ENCODE measurements at regions not wholly inside any gene's neighbourhood (a gene's known extent, or its start where the extent isn't known, plus 50 kb on each side); places are given as distances from the start of the nearest gene placed in this dataset.

DNA sequence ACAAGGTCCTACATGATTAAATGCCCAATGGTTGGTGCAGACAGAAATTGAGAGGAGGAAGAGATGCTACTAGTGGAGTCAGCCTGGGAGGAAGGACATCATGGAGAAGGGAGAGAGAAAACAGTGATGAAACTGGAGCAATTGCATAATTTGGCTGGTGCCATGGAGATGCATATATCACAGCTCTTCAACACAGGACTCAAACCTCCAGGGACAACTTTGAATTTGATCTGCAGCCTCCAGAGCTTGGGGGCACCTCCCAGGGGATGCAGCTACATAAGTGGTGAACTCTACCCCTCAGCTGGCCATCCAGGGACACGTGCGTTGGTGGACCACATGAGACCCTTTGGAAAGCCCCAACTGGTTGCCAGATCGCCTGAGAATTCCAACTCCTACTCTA lies 80.4 kb downstream of the CTAGE1 start:
- Histone ChIP-seq H3K4me1 (ENCODE audit: control insufficient read depth in 1 of 2, insufficient read depth in 2 of 2, low read depth in 1 of 2, low read length in 1 of 2) (no peaks in the 10 kb centered on the region), H3K27ac (ENCODE audit: low read depth in 2 of 2, low read length in 1 of 2) (no peak overlapping the region), H2AFZ (ENCODE audit: low read depth) (no peak overlapping the region), H3K27me3 (ENCODE audit: insufficient read depth) (peaks cover 39% of the 10 kb centered on the region), H3K9ac (no peak overlapping the region), H3K4me3 (ENCODE audit: low read depth in 2 of 2, low read length in 1 of 2) (no peak overlapping the region), H3K79me2 (ENCODE audit: insufficient read depth) (no peaks in the 10 kb centered on the region), H3K9me3 (no peaks in the 10 kb centered on the region), H3K4me2 (no peak overlapping the region), H4K20me1 (ENCODE audit: insufficient read depth) (no peaks in the 10 kb centered on the region), H3K9me2 (no peaks in the 10 kb centered on the region), H3F3A (replicated peaks; ENCODE audit: insufficient read depth) (no peaks in the 10 kb centered on the region), H3K36me3 (replicated peaks in 1 of 2; ENCODE audit: control insufficient read depth in 1 of 2, insufficient read depth in 2 of 2, low read length in 1 of 2) (no peaks in the 10 kb centered on the region)
- ChIA-PET POLR2A (interaction anchor here (0.6 kb wide), 1 partner anchor 1111 kb away, joined by 4 read pairs; no protein-coding TSS in a partner anchor), CTCF (no interaction called here)
- DNase-seq = no peak
- TF ChIP-seq, protein P1, sequence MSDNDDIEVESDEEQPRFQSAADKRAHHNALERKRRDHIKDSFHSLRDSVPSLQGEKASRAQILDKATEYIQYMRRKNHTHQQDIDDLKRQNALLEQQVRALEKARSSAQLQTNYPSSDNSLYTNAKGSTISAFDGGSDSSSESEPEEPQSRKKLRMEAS (IDR thresholded peaks at IDR 0.05; ENCODE audit: low read depth) = no peak
- no peak for TF ChIP-seq TCF12 (IDR thresholded peaks at IDR 0.05)
- no peak for TF ChIP-seq JUND (IDR thresholded peaks at IDR 0.05)
- no peak for TF ChIP-seq SIN3A (IDR thresholded peaks at IDR 0.05; ENCODE audit: borderline replicate concordance, low read depth, low read length)
- TF ChIP-seq, protein P2, sequence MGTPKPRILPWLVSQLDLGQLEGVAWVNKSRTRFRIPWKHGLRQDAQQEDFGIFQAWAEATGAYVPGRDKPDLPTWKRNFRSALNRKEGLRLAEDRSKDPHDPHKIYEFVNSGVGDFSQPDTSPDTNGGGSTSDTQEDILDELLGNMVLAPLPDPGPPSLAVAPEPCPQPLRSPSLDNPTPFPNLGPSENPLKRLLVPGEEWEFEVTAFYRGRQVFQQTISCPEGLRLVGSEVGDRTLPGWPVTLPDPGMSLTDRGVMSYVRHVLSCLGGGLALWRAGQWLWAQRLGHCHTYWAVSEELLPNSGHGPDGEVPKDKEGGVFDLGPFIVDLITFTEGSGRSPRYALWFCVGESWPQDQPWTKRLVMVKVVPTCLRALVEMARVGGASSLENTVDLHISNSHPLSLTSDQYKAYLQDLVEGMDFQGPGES (IDR thresholded peaks at IDR 0.05; ENCODE audit: low read depth, low read length) = no peak
- TF ChIP-seq MXI1 (IDR thresholded peaks at IDR 0.05; ENCODE audit: low read depth, low read length) = no peak
- TF ChIP-seq RAD21 (IDR thresholded peaks at IDR 0.05; ENCODE audit: low read length) = no peak
- no peak for TF ChIP-seq MEF2A (IDR thresholded peaks at IDR 0.05; ENCODE audit: borderline replicate concordance, low read depth)
- no peak for TF ChIP-seq NFIC (IDR thresholded peaks at IDR 0.05; ENCODE audit: borderline replicate concordance)
- TF ChIP-seq, protein P3, sequence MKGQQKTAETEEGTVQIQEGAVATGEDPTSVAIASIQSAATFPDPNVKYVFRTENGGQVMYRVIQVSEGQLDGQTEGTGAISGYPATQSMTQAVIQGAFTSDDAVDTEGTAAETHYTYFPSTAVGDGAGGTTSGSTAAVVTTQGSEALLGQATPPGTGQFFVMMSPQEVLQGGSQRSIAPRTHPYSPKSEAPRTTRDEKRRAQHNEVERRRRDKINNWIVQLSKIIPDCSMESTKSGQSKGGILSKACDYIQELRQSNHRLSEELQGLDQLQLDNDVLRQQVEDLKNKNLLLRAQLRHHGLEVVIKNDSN (IDR thresholded peaks at IDR 0.05; ENCODE audit: borderline replicate concordance, low read depth) = no peak
- no peak for TF ChIP-seq GABPA (IDR thresholded peaks at IDR 0.05; ENCODE audit: low read depth)
- TF ChIP-seq, protein P4, sequence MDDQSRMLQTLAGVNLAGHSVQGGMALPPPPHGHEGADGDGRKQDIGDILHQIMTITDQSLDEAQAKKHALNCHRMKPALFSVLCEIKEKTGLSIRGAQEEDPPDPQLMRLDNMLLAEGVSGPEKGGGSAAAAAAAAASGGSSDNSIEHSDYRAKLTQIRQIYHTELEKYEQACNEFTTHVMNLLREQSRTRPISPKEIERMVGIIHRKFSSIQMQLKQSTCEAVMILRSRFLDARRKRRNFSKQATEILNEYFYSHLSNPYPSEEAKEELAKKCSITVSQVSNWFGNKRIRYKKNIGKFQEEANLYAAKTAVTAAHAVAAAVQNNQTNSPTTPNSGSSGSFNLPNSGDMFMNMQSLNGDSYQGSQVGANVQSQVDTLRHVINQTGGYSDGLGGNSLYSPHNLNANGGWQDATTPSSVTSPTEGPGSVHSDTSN (IDR thresholded peaks at IDR 0.05) = no peak
- TF ChIP-seq ELF1 (IDR thresholded peaks at IDR 0.05) = no peak
- TF ChIP-seq NRF1 (IDR thresholded peaks at IDR 0.05; ENCODE audit: low read depth, low read length) = no peak
- TF ChIP-seq CHD2 (IDR thresholded peaks at IDR 0.05; ENCODE audit: low read length, partially characterized antibody) = no peak
- TF ChIP-seq GATA2 (CRISPR knock-in tag; IDR thresholded peaks at IDR 0.05) = no peak
- no peak for TF ChIP-seq POLR2AphosphoS5 (IDR thresholded peaks at IDR 0.05; ENCODE audit: low read depth, low read length)
- WGBS (ENCODE audit: low lambda C conversion rate) = 8% methylated on average over 2 of the region's 3 CpGs

DNA sequence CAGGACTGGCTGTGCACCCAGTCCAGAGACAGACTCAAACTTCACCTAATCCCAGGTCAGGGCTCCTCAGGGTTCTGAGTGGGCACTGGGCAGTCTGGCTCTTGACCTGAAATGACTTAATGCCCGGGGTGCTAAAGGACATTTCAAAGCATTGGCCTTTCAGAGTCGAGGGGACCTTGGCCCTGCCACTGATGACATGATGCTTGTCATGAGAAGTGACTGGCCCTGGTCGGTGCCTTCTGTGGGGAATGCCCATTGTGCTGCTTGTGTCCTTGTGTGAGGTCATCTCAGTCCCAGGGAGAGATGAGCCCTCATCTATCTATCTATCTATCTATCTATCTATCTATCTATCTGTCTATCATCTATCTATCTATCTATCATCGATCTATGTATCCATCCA lies 81.3 kb downstream of the CTAGE1 start:
- Histone ChIP-seq H3K4me3 (ENCODE audit: low read depth in 2 of 2, low read length in 1 of 2) (no peak overlapping the region), H3K79me2 (ENCODE audit: insufficient read depth) (no peaks in the 10 kb centered on the region), H3K27ac (ENCODE audit: low read depth in 2 of 2, low read length in 1 of 2) (no peak overlapping the region), H3F3A (replicated peaks; ENCODE audit: insufficient read depth) (no peaks in the 10 kb centered on the region), H3K9me3 (no peaks in the 10 kb centered on the region), H3K4me2 (no peak overlapping the region), H4K20me1 (ENCODE audit: insufficient read depth) (no peaks in the 10 kb centered on the region), H3K36me3 (replicated peaks in 1 of 2; ENCODE audit: control insufficient read depth in 1 of 2, insufficient read depth in 2 of 2, low read length in 1 of 2) (no peaks in the 10 kb centered on the region), H3K9me2 (no peaks in the 10 kb centered on the region), H3K9ac (no peak overlapping the region), H3K4me1 (ENCODE audit: control insufficient read depth in 1 of 2, insufficient read depth in 2 of 2, low read depth in 1 of 2, low read length in 1 of 2) (no peaks in the 10 kb centered on the region), H3K27me3 (ENCODE audit: insufficient read depth) (peaks cover 39% of the 10 kb centered on the region), H2AFZ (ENCODE audit: low read depth) (no peak overlapping the region)
- CTCF ChIA-PET = no interaction called here
- DNase-seq = no peak
- 7% methylated on average over 3 of the region's 4 CpGs for WGBS (ENCODE audit: low lambda C conversion rate)
- TF ChIP-seq GABPA (IDR thresholded peaks at IDR 0.05; ENCODE audit: low read depth) = no peak
- no peak for TF ChIP-seq RCOR1 (IDR thresholded peaks at IDR 0.05; ENCODE audit: low read length)
- TF ChIP-seq, protein P4 (IDR thresholded peaks at IDR 0.05) = no peak
- no peak for TF ChIP-seq FOXJ3 (CRISPR knock-in tag; IDR thresholded peaks at IDR 0.05)
- no peak for TF ChIP-seq NRF1 (IDR thresholded peaks at IDR 0.05; ENCODE audit: low read depth, low read length)
- TF ChIP-seq ELF1 (IDR thresholded peaks at IDR 0.05) = no peak
- TF ChIP-seq RFX5 (IDR thresholded peaks at IDR 0.05; ENCODE audit: low read length) = no peak
- no peak for TF ChIP-seq CHD2 (IDR thresholded peaks at IDR 0.05; ENCODE audit: low read length, partially characterized antibody)
- TF ChIP-seq JUND (IDR thresholded peaks at IDR 0.05) = no peak
- TF ChIP-seq, protein P2 (IDR thresholded peaks at IDR 0.05; ENCODE audit: low read depth, low read length) = no peak
- TF ChIP-seq RAD21 (IDR thresholded peaks at IDR 0.05; ENCODE audit: low read length) = no peak
- POLR2A ChIA-PET = no interaction called here

All from SK-N-SH (cell line).